ENCODE measurements at regions not wholly inside any gene's neighbourhood (a gene's known extent, or its start where the extent isn't known, plus 50 kb on each side); places are given as distances from the start of the nearest gene placed in this dataset.
A peak's percentile ranks its signal among the peaks of the same experiment; 100 is the strongest.

GRCh38 chr14:22407033-22407432, 182.0 kb downstream of the DAD1 start:
- DNase-seq (ENCODE audit: insufficient read length, low spot score) (no peak), FAIRE-seq (no peak)
- TF ChIP-seq TAF1 (IDR thresholded peaks at IDR 0.05; ENCODE audit: low read depth, low read length), result no peak
- no peak for TF ChIP-seq POLR2AphosphoS5 (IDR thresholded peaks at IDR 0.05; ENCODE audit: low read depth, low read length)
- TF ChIP-seq POU2F2 (IDR thresholded peaks at IDR 0.05; ENCODE audit: low read depth, low read length), result no peak
- TF ChIP-seq PAX5 (IDR thresholded peaks at IDR 0.05; ENCODE audit: insufficient read depth, low read length, severe bottlenecking), result no peak
- TF ChIP-seq SPI1 (IDR thresholded peaks at IDR 0.05; ENCODE audit: low read depth, low read length), result no peak
- no peak for TF ChIP-seq POLR2A (IDR thresholded peaks at IDR 0.05; ENCODE audit: low read depth, low read length)

GRCh38 chr14:22405201-22405600, 183.8 kb downstream of the DAD1 start:
- no peak for DNase-seq (ENCODE audit: insufficient read length, low spot score)
- no peak for FAIRE-seq
- TF ChIP-seq POU2F2 (IDR thresholded peaks at IDR 0.05; ENCODE audit: low read depth, low read length) (no peak), SPI1 (IDR thresholded peaks at IDR 0.05; ENCODE audit: low read depth, low read length) (no peak), POLR2A (IDR thresholded peaks at IDR 0.05; ENCODE audit: low read depth, low read length) (no peak), POLR2AphosphoS5 (IDR thresholded peaks at IDR 0.05; ENCODE audit: low read depth, low read length) (no peak), TAF1 (IDR thresholded peaks at IDR 0.05; ENCODE audit: low read depth, low read length) (no peak), PAX5 (IDR thresholded peaks at IDR 0.05; ENCODE audit: insufficient read depth, low read length, severe bottlenecking) (no peak)

GRCh38 chr14:22403296-22403695, 185.7 kb downstream of the DAD1 start:
- DNase-seq (ENCODE audit: insufficient read length, low spot score), result no peak
- no peak for TF ChIP-seq TAF1 (IDR thresholded peaks at IDR 0.05; ENCODE audit: low read depth, low read length)
- no peak for TF ChIP-seq SPI1 (IDR thresholded peaks at IDR 0.05; ENCODE audit: low read depth, low read length)
- TF ChIP-seq POLR2A (IDR thresholded peaks at IDR 0.05; ENCODE audit: low read depth, low read length), result no peak
- no peak for TF ChIP-seq POLR2AphosphoS5 (IDR thresholded peaks at IDR 0.05; ENCODE audit: low read depth, low read length)
- no peak for TF ChIP-seq PAX5 (IDR thresholded peaks at IDR 0.05; ENCODE audit: insufficient read depth, low read length, severe bottlenecking)
- TF ChIP-seq POU2F2 (IDR thresholded peaks at IDR 0.05; ENCODE audit: low read depth, low read length), result no peak
- FAIRE-seq, result no peak

GRCh38 chr14:22400655-22401259, 188.3 kb downstream of the DAD1 start:
- DNase-seq (ENCODE audit: insufficient read length, low spot score) (no peak), FAIRE-seq (no peak)
- TF ChIP-seq POLR2A (IDR thresholded peaks at IDR 0.05; ENCODE audit: low read depth, low read length) (no peak), POLR2AphosphoS5 (IDR thresholded peaks at IDR 0.05; ENCODE audit: low read depth, low read length) (no peak), SPI1 (IDR thresholded peaks at IDR 0.05; ENCODE audit: low read depth, low read length) (no peak), PAX5 (IDR thresholded peaks at IDR 0.05; ENCODE audit: insufficient read depth, low read length, severe bottlenecking) (no peak), TAF1 (IDR thresholded peaks at IDR 0.05; ENCODE audit: low read depth, low read length) (no peak), POU2F2 (IDR thresholded peaks at IDR 0.05; ENCODE audit: low read depth, low read length) (no peak)

- FAIRE-seq (no peak), DNase-seq (ENCODE audit: insufficient read length, low spot score) (no peak)
- no peak for TF ChIP-seq TAF1 (IDR thresholded peaks at IDR 0.05; ENCODE audit: low read depth, low read length)
- TF ChIP-seq POLR2AphosphoS5 (IDR thresholded peaks at IDR 0.05; ENCODE audit: low read depth, low read length), result no peak
- TF ChIP-seq POU2F2 (IDR thresholded peaks at IDR 0.05; ENCODE audit: low read depth, low read length), result no peak
- TF ChIP-seq POLR2A (IDR thresholded peaks at IDR 0.05; ENCODE audit: low read depth, low read length), result no peak
- TF ChIP-seq SPI1 (IDR thresholded peaks at IDR 0.05; ENCODE audit: low read depth, low read length), result no peak
- no peak for TF ChIP-seq PAX5 (IDR thresholded peaks at IDR 0.05; ENCODE audit: insufficient read depth, low read length, severe bottlenecking)
Measured at GRCh38 chr14:22399776-22400175, 189.2 kb downstream of the DAD1 start.

- TF ChIP-seq POU2F2 (IDR thresholded peaks at IDR 0.05; ENCODE audit: low read depth, low read length) (no peak), PAX5 (IDR thresholded peaks at IDR 0.05; ENCODE audit: insufficient read depth, low read length, severe bottlenecking) (no peak), POLR2A (IDR thresholded peaks at IDR 0.05; ENCODE audit: low read depth, low read length) (no peak), POLR2AphosphoS5 (IDR thresholded peaks at IDR 0.05; ENCODE audit: low read depth, low read length) (no peak), TAF1 (IDR thresholded peaks at IDR 0.05; ENCODE audit: low read depth, low read length) (no peak), SPI1 (IDR thresholded peaks at IDR 0.05; ENCODE audit: low read depth, low read length) (no peak)
- DNase-seq (ENCODE audit: insufficient read length, low spot score) (no peak), FAIRE-seq (peak; percentile 9)
Measured at GRCh38 chr14:22397221-22397737, 191.7 kb downstream of the DAD1 start.

- TF ChIP-seq POLR2A (IDR thresholded peaks at IDR 0.05; ENCODE audit: low read depth, low read length) (no peak), TAF1 (IDR thresholded peaks at IDR 0.05; ENCODE audit: low read depth, low read length) (no peak), POU2F2 (IDR thresholded peaks at IDR 0.05; ENCODE audit: low read depth, low read length) (no peak), POLR2AphosphoS5 (IDR thresholded peaks at IDR 0.05; ENCODE audit: low read depth, low read length) (no peak), SPI1 (IDR thresholded peaks at IDR 0.05; ENCODE audit: low read depth, low read length) (no peak), PAX5 (IDR thresholded peaks at IDR 0.05; ENCODE audit: insufficient read depth, low read length, severe bottlenecking) (no peak)
- no peak for FAIRE-seq
- DNase-seq (ENCODE audit: insufficient read length, low spot score), result no peak
Measured at GRCh38 chr14:22395803-22396202, 193.2 kb downstream of the DAD1 start.

GRCh38 chr14:22394616-22395015, 194.4 kb downstream of the DAD1 start:
- no peak for DNase-seq (ENCODE audit: insufficient read length, low spot score)
- no peak for FAIRE-seq
- TF ChIP-seq POU2F2 (IDR thresholded peaks at IDR 0.05; ENCODE audit: low read depth, low read length), result no peak
- TF ChIP-seq SPI1 (IDR thresholded peaks at IDR 0.05; ENCODE audit: low read depth, low read length), result no peak
- TF ChIP-seq TAF1 (IDR thresholded peaks at IDR 0.05; ENCODE audit: low read depth, low read length), result no peak
- no peak for TF ChIP-seq PAX5 (IDR thresholded peaks at IDR 0.05; ENCODE audit: insufficient read depth, low read length, severe bottlenecking)
- TF ChIP-seq POLR2A (IDR thresholded peaks at IDR 0.05; ENCODE audit: low read depth, low read length), result no peak
- TF ChIP-seq POLR2AphosphoS5 (IDR thresholded peaks at IDR 0.05; ENCODE audit: low read depth, low read length), result no peak

GRCh38 chr14:22393796-22394195, 195.2 kb downstream of the DAD1 start:
- no peak for TF ChIP-seq TAF1 (IDR thresholded peaks at IDR 0.05; ENCODE audit: low read depth, low read length)
- no peak for TF ChIP-seq POLR2AphosphoS5 (IDR thresholded peaks at IDR 0.05; ENCODE audit: low read depth, low read length)
- no peak for TF ChIP-seq POU2F2 (IDR thresholded peaks at IDR 0.05; ENCODE audit: low read depth, low read length)
- TF ChIP-seq PAX5 (IDR thresholded peaks at IDR 0.05; ENCODE audit: insufficient read depth, low read length, severe bottlenecking), result no peak
- TF ChIP-seq SPI1 (IDR thresholded peaks at IDR 0.05; ENCODE audit: low read depth, low read length), result no peak
- no peak for TF ChIP-seq POLR2A (IDR thresholded peaks at IDR 0.05; ENCODE audit: low read depth, low read length)
- FAIRE-seq (no peak), DNase-seq (ENCODE audit: insufficient read length, low spot score) (no peak)
